IMR-90 (cell line): ENCODE measurements at regions not wholly inside any gene's neighbourhood (a gene's known extent, or its start where the extent isn't known, plus 50 kb on each side); places are given as distances from the start of the nearest gene placed in this dataset.

Experiments used
- ATAC-seq: fragments of 200-7000 bp; cut with Tn5 transposase; 2 replicates; pipeline ENCODE4 v1.9.1; 2020; ENCODE audit warnings: low read depth, mild to moderate bottlenecking, moderate library complexity
- BruUV-seq: library from RNA; stranded (reverse); fragments of 400-500 nt; replicated peaks from 2 replicates; lab custom pipeline; 2021; lab: Mats Ljungman, UMichigan
- CTCF ChIA-PET: fragments of 300-600 bp; formaldehyde crosslinking; extraction: SDS; loops from one replicate; lab custom pipeline; 2021; ENCODE audit warnings: antibody characterized with exemption; lab: Yijun Ruan, JAX
- POLR2A ChIA-PET: fragments of 300-600 bp; sonication (Branson Sonifier 250); formaldehyde crosslinking; loops from one replicate; lab custom pipeline; 2022; ENCODE audit warnings: antibody characterized with exemption; ENCODE audit not compliant: unreplicated experiment; lab: Charles Lee
- DNase-seq: peaks from one replicate; pipeline ENCODE4 v3.0.0; 2013
- H2AFZ ChIP-seq: replicated peaks from 2 replicates; pipeline ENCODE3; 2013; ENCODE audit warnings: low read length, mild to moderate bottlenecking; ENCODE audit not compliant: poor library complexity
- H2AK5ac ChIP-seq: 2 replicates; pipeline ENCODE4 v1.6.1; 2013; ENCODE audit warnings: low read depth, low read length, inconsistent platforms
- H2AK9ac ChIP-seq: replicated peaks from 2 replicates; pipeline ENCODE3; 2013; ENCODE audit warnings: mild to moderate bottlenecking, low read depth, low read length, moderate library complexity; ENCODE audit not compliant: poor library complexity
- H2BK120ac ChIP-seq: 2 replicates; pipeline ENCODE4 v1.6.1; 2013; ENCODE audit warnings: low read depth, low read length, inconsistent platforms
- H2BK15ac ChIP-seq: 3 replicates; pipeline ENCODE4 v1.6.1; 2013; ENCODE audit warnings: low read depth, low read length, inconsistent platforms
- H2BK20ac ChIP-seq: 2 replicates; pipeline ENCODE4 v1.6.1; 2013; ENCODE audit warnings: low read depth, mild to moderate bottlenecking, inconsistent platforms, low read length, moderate library complexity
- H2BK5ac ChIP-seq: 2 replicates; pipeline ENCODE4 v1.6.1; 2013; ENCODE audit warnings: mild to moderate bottlenecking, low read depth, low read length, inconsistent platforms; ENCODE audit not compliant: poor library complexity, severe bottlenecking
- H3K14ac ChIP-seq: replicated peaks from 2 replicates; pipeline ENCODE4 v1.6.1; 2013; ENCODE audit warnings: low read depth, low read length, inconsistent platforms
- H3K18ac ChIP-seq: 2 replicates; pipeline ENCODE4 v1.6.1; 2013; ENCODE audit warnings: low read depth, low read length, control low read depth
- H3K23ac ChIP-seq: 2 replicates; pipeline ENCODE4 v1.6.1; 2013; ENCODE audit warnings: low read depth, low read length, inconsistent platforms
- H3K27ac ChIP-seq: 2 replicates; pipeline ENCODE4 v1.5.1; 2013; ENCODE audit warnings: mild to moderate bottlenecking, control low read depth, low read length; ENCODE audit not compliant: insufficient read depth
- H3K27me3 ChIP-seq: 2 replicates; pipeline ENCODE4 v1.6.1; 2013; ENCODE audit warnings: low read length; ENCODE audit not compliant: control insufficient read depth, insufficient read depth
- H3K36me3 ChIP-seq: 2 replicates; pipeline ENCODE4 v1.6.1; 2013; ENCODE audit warnings: low read length, mixed read lengths; ENCODE audit not compliant: control insufficient read depth, insufficient read depth
- H3K4ac ChIP-seq: 2 replicates; pipeline ENCODE4 v1.6.1; 2013; ENCODE audit warnings: low read depth, low read length, inconsistent platforms
- H3K4me1 ChIP-seq: 2 replicates; pipeline ENCODE4 v1.6.1; 2013; ENCODE audit warnings: low read length, mixed read lengths; ENCODE audit not compliant: control insufficient read depth, insufficient read depth
- H3K4me2 ChIP-seq: 2 replicates; pipeline ENCODE4 v1.6.1; 2013; ENCODE audit warnings: low read depth, mild to moderate bottlenecking, control low read depth, low read length, moderate library complexity
- H3K4me3 ChIP-seq: 2 replicates; pipeline ENCODE4 v1.5.1; 2013; ENCODE audit warnings: low read depth, mild to moderate bottlenecking, control low read depth, low read length, moderate library complexity; ENCODE audit not compliant: insufficient read depth
- H3K56ac ChIP-seq: 2 replicates; pipeline ENCODE4 v1.6.1; 2013; ENCODE audit warnings: low read length, inconsistent platforms; ENCODE audit not compliant: insufficient read depth; ENCODE audit errors: extremely low read depth
- H3K79me1 ChIP-seq, 2 experiments: 2 replicates each; pipeline ENCODE4 v1.6.1; 2013; ENCODE audit warnings: low read length in 2 of 2, inconsistent platforms in 1 of 2, low read depth in 1 of 2
- H3K9ac ChIP-seq: 2 replicates; pipeline ENCODE4 v1.6.1; 2013; ENCODE audit warnings: low read depth, low read length, control low read depth
- H3K9me1 ChIP-seq: 2 replicates; pipeline ENCODE4 v1.6.1; 2013; ENCODE audit warnings: low read length, inconsistent platforms; ENCODE audit not compliant: insufficient read depth
- H3K9me3 ChIP-seq: 2 replicates; pipeline ENCODE4 v1.6.1; 2013; ENCODE audit warnings: low read length; ENCODE audit not compliant: control insufficient read depth, insufficient read depth
- H4K20me1 ChIP-seq: 2 replicates; pipeline ENCODE4 v1.6.1; 2013; ENCODE audit warnings: low read length, inconsistent platforms; ENCODE audit not compliant: insufficient read depth
- H4K5ac ChIP-seq: 2 replicates; pipeline ENCODE4 v1.6.1; 2013; ENCODE audit warnings: mild to moderate bottlenecking, low read depth, low read length, control low read depth
- H4K8ac ChIP-seq, 2 experiments: 2 replicates each; pipeline ENCODE4 v1.6.1; 2013; ENCODE audit warnings: low read depth in 2 of 2, low read length in 2 of 2, control low read depth in 1 of 2, inconsistent platforms in 1 of 2
- H4K91ac ChIP-seq: 2 replicates; pipeline ENCODE4 v1.6.1; 2013; ENCODE audit warnings: low read depth, low read length, inconsistent platforms; ENCODE audit not compliant: insufficient read depth
- BHLHE40 ChIP-seq: fragments of 150-350 bp; IDR thresholded peaks from 2 replicates; pipeline ENCODE4 v1.6.1; 2016; ENCODE audit warnings: mild to moderate bottlenecking, low read depth, low read length
- CEBPB ChIP-seq: IDR thresholded peaks from 2 replicates; pipeline ENCODE4 v1.6.1; 2012; ENCODE audit warnings: low read depth, low read length, improper control_type of control experiment
- CHD1 ChIP-seq: IDR thresholded peaks from 2 replicates; pipeline ENCODE4 v1.6.1; 2012; ENCODE audit warnings: low read depth, low read length, improper control_type of control experiment
- CTCF ChIP-seq: conservative IDR thresholded peaks from 2 replicates; pipeline ENCODE4 v1.5.1; 2012; ENCODE audit warnings: mild to moderate bottlenecking, low read depth, low read length, improper control_type of control experiment
- ELK1 ChIP-seq: fragments of 150-350 bp; IDR thresholded peaks from 2 replicates; pipeline ENCODE4 v1.6.1; 2016; ENCODE audit warnings: low read depth, mild to moderate bottlenecking, low read length, moderate library complexity, borderline replicate concordance
- MAFK ChIP-seq: IDR thresholded peaks from 2 replicates; pipeline ENCODE4 v1.6.1; 2012; ENCODE audit warnings: low read depth, low read length, improper control_type of control experiment
- MAZ ChIP-seq: IDR thresholded peaks from 2 replicates; pipeline ENCODE4 v1.6.1; 2012; ENCODE audit warnings: low read depth, mild to moderate bottlenecking, low read length, improper control_type of control experiment, moderate library complexity, borderline replicate concordance
- MXI1 ChIP-seq: IDR thresholded peaks from 2 replicates; pipeline ENCODE4 v1.6.1; 2012; ENCODE audit warnings: low read depth, mild to moderate bottlenecking, low read length, moderate library complexity, borderline replicate concordance
- NFE2L2 ChIP-seq: fragments of 150-350 bp; IDR thresholded peaks from 2 replicates; pipeline ENCODE4 v1.6.1; 2016; ENCODE audit warnings: low read depth, mild to moderate bottlenecking, low read length
- POLR2A ChIP-seq: IDR thresholded peaks from 2 replicates; pipeline ENCODE4 v1.6.1; 2012; ENCODE audit warnings: mild to moderate bottlenecking, low read depth, low read length
- RAD21 ChIP-seq: IDR thresholded peaks from 2 replicates; pipeline ENCODE4 v1.6.1; 2012; ENCODE audit warnings: low read length, improper control_type of control experiment
- RCOR1 ChIP-seq: IDR thresholded peaks from 2 replicates; pipeline ENCODE4 v1.6.1; 2012; ENCODE audit warnings: mild to moderate bottlenecking, low read length, improper control_type of control experiment; ENCODE audit not compliant: insufficient replicate concordance
- RFX5 ChIP-seq: IDR thresholded peaks from 2 replicates; pipeline ENCODE4 v1.8.0; 2012; ENCODE audit warnings: low read depth, mild to moderate bottlenecking, low read length, moderate library complexity
- SMC3 ChIP-seq: fragments of 150-350 bp; IDR thresholded peaks from 2 replicates; pipeline ENCODE4 v1.6.1; 2016; ENCODE audit warnings: low read depth, mild to moderate bottlenecking, antibody characterized with exemption, low read length, moderate library complexity
- WGBS, 2 experiments: methylation state at CpG; one replicate each; pipeline versions ENCODE4 v1.1.5 to v1.1.7; 2013; ENCODE audit warnings: missing lambda C conversion rate in 2 of 2; ENCODE audit not compliant: insufficient read length in 1 of 2; ENCODE audit errors: extremely low coverage in 2 of 2; 5-methylcytosine and 5-hydroxymethylcytosine counted together
- dilution Hi-C: fragments of 300-500 bp; cut with HindIII; formaldehyde crosslinking; loops from one replicate; pipeline ENCODE4 v1.14.3; 2018; ENCODE audit warnings: low sequenced_read_pairs; ENCODE audit not compliant: unreplicated experiment
- in situ Hi-C: fragments of 300-500 bp; cut with MboI; formaldehyde crosslinking; loops from 3 replicates; pipeline ENCODE4 v1.14.3; 2019; ENCODE audit warnings: low sequenced_read_pairs, inconsistent platforms, mixed read lengths
- intact Hi-C: fragments of 100-400 bp; cut with micrococcal nuclease; formaldehyde crosslinking; loops from 2 replicates; pipeline ENCODE4 v1.10.0; 2022
- TF ChIP-seq, protein P1 (sequence below): fragments of 150-350 bp; IDR thresholded peaks from 2 replicates; pipeline ENCODE4 v1.6.1; 2017; ENCODE audit warnings: mild to moderate bottlenecking, antibody characterized with exemption, low read length, low read depth

DNA sequence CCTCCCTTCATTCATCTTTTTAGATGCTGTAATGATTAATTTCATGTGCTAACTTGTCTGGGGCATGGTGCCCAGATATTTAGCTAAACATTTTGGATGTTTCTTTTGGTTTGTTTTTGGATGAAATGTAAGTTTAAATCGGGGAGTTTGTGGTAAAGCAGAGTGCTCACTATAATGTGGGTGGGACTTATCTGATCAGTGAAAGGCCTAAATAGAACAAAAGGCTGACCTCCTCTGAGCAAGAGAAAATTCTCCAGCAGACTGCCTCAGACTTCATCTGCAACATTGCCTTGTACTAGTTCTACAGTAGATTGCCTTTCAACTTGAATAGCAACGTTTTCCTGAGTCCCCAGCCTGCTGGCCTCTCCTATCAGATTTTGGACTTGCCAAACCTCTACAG is 183.6 kb downstream of the S1PR1 start:
- no peak overlapping the region for H2AFZ ChIP-seq

More for the DNA sequence above, 183.6 kb downstream of the S1PR1 start:
- H3K56ac ChIP-seq: no peak overlapping the region
- H3K27ac ChIP-seq: no peak overlapping the region
- no peak for TF ChIP-seq CTCF
- no peak for TF ChIP-seq RFX5
- TF ChIP-seq ELK1: no peak
- no peak for TF ChIP-seq MXI1
- no peak for TF ChIP-seq SMC3
- TF ChIP-seq, protein P1, sequence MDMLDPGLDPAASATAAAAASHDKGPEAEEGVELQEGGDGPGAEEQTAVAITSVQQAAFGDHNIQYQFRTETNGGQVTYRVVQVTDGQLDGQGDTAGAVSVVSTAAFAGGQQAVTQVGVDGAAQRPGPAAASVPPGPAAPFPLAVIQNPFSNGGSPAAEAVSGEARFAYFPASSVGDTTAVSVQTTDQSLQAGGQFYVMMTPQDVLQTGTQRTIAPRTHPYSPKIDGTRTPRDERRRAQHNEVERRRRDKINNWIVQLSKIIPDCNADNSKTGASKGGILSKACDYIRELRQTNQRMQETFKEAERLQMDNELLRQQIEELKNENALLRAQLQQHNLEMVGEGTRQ: no peak
- no peak for TF ChIP-seq NFE2L2
- no peak for TF ChIP-seq RCOR1
- TF ChIP-seq RAD21: no peak
- TF ChIP-seq CHD1: no peak
- no peak for TF ChIP-seq BHLHE40
- TF ChIP-seq CEBPB: no peak
- no peak for TF ChIP-seq MAFK
- no peak for TF ChIP-seq POLR2A
- TF ChIP-seq MAZ: no peak
- H3K36me3 ChIP-seq: no peaks in the 10 kb centered on the region
- H3K79me1 ChIP-seq: no peaks in the 10 kb centered on the region
- no CpG with 5 or more reads among the region's 2 CpGs for WGBS, 2 experiments
- H2BK20ac ChIP-seq: no peak overlapping the region
- no peak overlapping the region for H2AK9ac ChIP-seq
- dilution Hi-C loops: no loop called here
- DNase-seq: no peak
- H2BK120ac ChIP-seq: no peak overlapping the region
- H4K5ac ChIP-seq: no peak overlapping the region
- intact Hi-C loops: no loop called here
- ChIA-PET CTCF (no interaction called here), POLR2A (no interaction called here)
- H3K9me3 ChIP-seq: no peaks in the 10 kb centered on the region
- H3K4ac ChIP-seq: no peak overlapping the region
- no peaks in the 10 kb centered on the region for H3K9me1 ChIP-seq
- H3K4me1 ChIP-seq: no peaks in the 10 kb centered on the region
- H3K18ac ChIP-seq: no peak overlapping the region
- H3K23ac ChIP-seq: no peak overlapping the region
- H3K14ac ChIP-seq: no peak overlapping the region
- no peak overlapping the region for H2BK15ac ChIP-seq
- H4K8ac ChIP-seq: no peak overlapping the region
- in situ Hi-C loops: no loop called here
- H3K27me3 ChIP-seq: no peaks in the 10 kb centered on the region
- no peak overlapping the region for H3K4me3 ChIP-seq
- H4K91ac ChIP-seq: no peak overlapping the region
- H2BK5ac ChIP-seq: no peak overlapping the region
- ATAC-seq: no peak
- BruUV-seq: no TSS peak
- no peak overlapping the region for H3K4me2 ChIP-seq
- no peaks in the 10 kb centered on the region for H4K20me1 ChIP-seq
- no peak overlapping the region for H3K9ac ChIP-seq
- H2AK5ac ChIP-seq: no peak overlapping the region
